ENCODE measurements at regions not wholly inside any gene's neighbourhood (a gene's known extent, or its start where the extent isn't known, plus 50 kb on each side); places are given as distances from the start of the nearest gene placed in this dataset.
A peak's percentile ranks its signal among the peaks of the same experiment; 100 is the strongest.

GRCh38 chr12:45613855-45614254 lies 115.7 kb upstream of the ARID2 start (continued):
- no peak for TF ChIP-seq REST (IDR thresholded peaks at IDR 0.05; ENCODE audit: low read depth, low read length)
- TF ChIP-seq NFIC (IDR thresholded peaks at IDR 0.05; ENCODE audit: borderline replicate concordance) = no peak

- TF ChIP-seq FOSL2 (IDR thresholded peaks at IDR 0.05; ENCODE audit: borderline replicate concordance, low read depth) (peak; percentile 57; the same call in 1 of the 2 replicates), USF2 (IDR thresholded peaks at IDR 0.05; ENCODE audit: borderline replicate concordance, low read depth, low read length) (no peak), TCF12 (IDR thresholded peaks at IDR 0.05) (peak; percentile 64), JUND (IDR thresholded peaks at IDR 0.05) (peak; percentile 51), PBX3 (IDR thresholded peaks at IDR 0.05) (0 out of 2 replicates have a peak, but pooled peaks have one; percentile 30), RCOR1 (IDR thresholded peaks at IDR 0.05; ENCODE audit: low read length) (no peak), NRF1 (IDR thresholded peaks at IDR 0.05; ENCODE audit: low read depth, low read length) (no peak), RAD21 (IDR thresholded peaks at IDR 0.05; ENCODE audit: low read length) (no peak)
- no peaks in the 10 kb centered on the region for H3K9me2 ChIP-seq
- peaks cover 12% of the 10 kb centered on the region for H3F3A ChIP-seq (replicated peaks; ENCODE audit: insufficient read depth)
- POLR2A ChIA-PET = no interaction called here
- peaks cover 2 to 18% of the 10 kb centered on the region in 2 experiments; a peak in 3 of 4 replicates for H3K4me1 ChIP-seq (ENCODE audit: control insufficient read depth in 1 of 2, insufficient read depth in 2 of 2, low read depth in 1 of 2, low read length in 1 of 2)
- no peaks in the 10 kb centered on the region for H3K79me2 ChIP-seq (ENCODE audit: insufficient read depth)
- H3K9ac ChIP-seq = no peak overlapping the region
- H2AFZ ChIP-seq (ENCODE audit: low read depth) = no peak overlapping the region
- H3K27me3 ChIP-seq (ENCODE audit: insufficient read depth) = no peaks in the 10 kb centered on the region
- H3K27ac ChIP-seq (ENCODE audit: low read depth in 2 of 2, low read length in 1 of 2) = no peak overlapping the region
- 11% methylated on average over 1 of the region's 1 CpG for WGBS (ENCODE audit: low lambda C conversion rate)
- peak; percentile 41 for DNase-seq
- H4K20me1 ChIP-seq (ENCODE audit: insufficient read depth) = no peaks in the 10 kb centered on the region
- no peaks in the 10 kb centered on the region for H3K36me3 ChIP-seq (replicated peaks in 1 of 2; ENCODE audit: control insufficient read depth in 1 of 2, insufficient read depth in 2 of 2, low read length in 1 of 2)
- no peak overlapping the region; the same call in 1 of the 2 replicates for H3K4me2 ChIP-seq
- no peak overlapping the region for H3K4me3 ChIP-seq (ENCODE audit: low read depth in 2 of 2, low read length in 1 of 2)
- CTCF ChIA-PET = no interaction called here
- no peaks in the 10 kb centered on the region for H3K9me3 ChIP-seq
Observed at GRCh38 chr12:45615268-45615667, 114.2 kb upstream of the ARID2 start.

- WGBS (ENCODE audit: low lambda C conversion rate) = 70% methylated on average over 3 of the region's 3 CpGs
- CTCF ChIA-PET = interaction anchor here (1.0 kb wide), 1 partner anchor 9 kb away, joined by 3 read pairs; no protein-coding TSS in a partner anchor
Observed at GRCh38 chr12:45619736-45620135, 109.8 kb upstream of the ARID2 start.

More at GRCh38 chr12:45619736-45620135, 109.8 kb upstream of the ARID2 start:
- no peaks in the 10 kb centered on the region for H3K9me3 ChIP-seq
- H3K4me3 ChIP-seq (ENCODE audit: low read depth in 2 of 2, low read length in 1 of 2) = no peak overlapping the region
- H4K20me1 ChIP-seq (ENCODE audit: insufficient read depth) = no peaks in the 10 kb centered on the region
- no peak overlapping the region for H3K27ac ChIP-seq (ENCODE audit: low read depth in 2 of 2, low read length in 1 of 2)
- H3K9me2 ChIP-seq = no peaks in the 10 kb centered on the region
- no peaks in the 10 kb centered on the region for H3F3A ChIP-seq (replicated peaks; ENCODE audit: insufficient read depth)
- no peaks in the 10 kb centered on the region for H3K79me2 ChIP-seq (ENCODE audit: insufficient read depth)
- TF ChIP-seq RAD21 (IDR thresholded peaks at IDR 0.05; ENCODE audit: low read length) (no peak), FOSL2 (IDR thresholded peaks at IDR 0.05; ENCODE audit: borderline replicate concordance, low read depth) (no peak), EP300 (IDR thresholded peaks at IDR 0.05; ENCODE audit: borderline replicate concordance in 1 of 2, low read depth in 1 of 2, low read length in 1 of 2) (no peak), MEF2A (IDR thresholded peaks at IDR 0.05; ENCODE audit: borderline replicate concordance, low read depth) (no peak), TEAD4 (IDR thresholded peaks at IDR 0.05; ENCODE audit: borderline replicate concordance, insufficient read depth) (no peak), YY1 (IDR thresholded peaks at IDR 0.05; ENCODE audit: low read depth) (no peak), EZH2phosphoT487 (IDR thresholded peaks at IDR 0.05; ENCODE audit: borderline replicate concordance, low read depth) (no peak), MAX (IDR thresholded peaks at IDR 0.05; ENCODE audit: low read depth) (no peak), CTCF (IDR thresholded peaks at IDR 0.05) (no peak), USF2 (IDR thresholded peaks at IDR 0.05; ENCODE audit: borderline replicate concordance, low read depth, low read length) (no peak)
- no peak for DNase-seq
- H3K27me3 ChIP-seq (ENCODE audit: insufficient read depth) = no peaks in the 10 kb centered on the region; the same call in 1 of the 2 replicates
- H3K36me3 ChIP-seq (replicated peaks in 1 of 2; ENCODE audit: control insufficient read depth in 1 of 2, insufficient read depth in 2 of 2, low read length in 1 of 2) = no peaks in the 10 kb centered on the region
- POLR2A ChIA-PET = no interaction called here
- H3K9ac ChIP-seq = no peak overlapping the region
- peaks cover 0 to 10% of the 10 kb centered on the region in 2 experiments; a peak in 2 of 4 replicates for H3K4me1 ChIP-seq (ENCODE audit: control insufficient read depth in 1 of 2, insufficient read depth in 2 of 2, low read depth in 1 of 2, low read length in 1 of 2)
- H2AFZ ChIP-seq (ENCODE audit: low read depth) = no peak overlapping the region
- H3K4me2 ChIP-seq = no peak overlapping the region

All from SK-N-SH (cell line).